Neutrophil (primary cell): ENCODE measurements at regions not wholly inside any gene's neighbourhood (a gene's known extent, or its start where the extent isn't known, plus 50 kb on each side); places are given as distances from the start of the nearest gene placed in this dataset.

Source experiments
- H3K27ac ChIP-seq: fragments of 200-600 bp; sonication (generic); 2 replicates; pipeline ENCODE4 v1.5.1; 2016; ENCODE audit warnings: mild to moderate bottlenecking, moderate library complexity
- H3K27me3 ChIP-seq: fragments of 200-600 bp; sonication (generic); 2 replicates; pipeline ENCODE4 v1.6.0; 2016; ENCODE audit warnings: mild to moderate bottlenecking
- H3K36me3 ChIP-seq: fragments of 200-600 bp; sonication (generic); 2 replicates; pipeline ENCODE4 v1.5.1; 2017
- H3K4me1 ChIP-seq, 2 experiments: fragments of 200-600 bp in 1 of 2; sonication (generic) in 1 of 2; 1 replicate in 1 of 2; 2 replicates in 1 of 2; pipeline versions ENCODE4 v1.5.1 to v1.6.1; 2013 to 2016; ENCODE audit warnings: low read depth in 1 of 2, low read length in 1 of 2, mild to moderate bottlenecking in 1 of 2, moderate library complexity in 1 of 2; ENCODE audit not compliant: control insufficient read depth in 1 of 2, insufficient read depth in 1 of 2
- H3K4me3 ChIP-seq, 2 experiments: fragments of 200-600 bp in 1 of 2; sonication (generic) in 1 of 2; 1 replicate in 1 of 2; 2 replicates in 1 of 2; pipeline ENCODE4 v1.5.1; 2013 to 2016; ENCODE audit warnings: low read depth in 1 of 2, low read length in 1 of 2, mild to moderate bottlenecking in 1 of 2, moderate library complexity in 1 of 2
- H3K9me3 ChIP-seq: fragments of 200-600 bp; sonication (generic); 2 replicates; pipeline ENCODE4 v1.5.1; 2016
- TF ChIP-seq, protein P1 (sequence below): fragments of 200-600 bp; sonication (generic); IDR thresholded peaks from 2 replicates; pipeline ENCODE4 v1.5.1; 2016; ENCODE audit warnings: antibody characterized with exemption

DNA sequence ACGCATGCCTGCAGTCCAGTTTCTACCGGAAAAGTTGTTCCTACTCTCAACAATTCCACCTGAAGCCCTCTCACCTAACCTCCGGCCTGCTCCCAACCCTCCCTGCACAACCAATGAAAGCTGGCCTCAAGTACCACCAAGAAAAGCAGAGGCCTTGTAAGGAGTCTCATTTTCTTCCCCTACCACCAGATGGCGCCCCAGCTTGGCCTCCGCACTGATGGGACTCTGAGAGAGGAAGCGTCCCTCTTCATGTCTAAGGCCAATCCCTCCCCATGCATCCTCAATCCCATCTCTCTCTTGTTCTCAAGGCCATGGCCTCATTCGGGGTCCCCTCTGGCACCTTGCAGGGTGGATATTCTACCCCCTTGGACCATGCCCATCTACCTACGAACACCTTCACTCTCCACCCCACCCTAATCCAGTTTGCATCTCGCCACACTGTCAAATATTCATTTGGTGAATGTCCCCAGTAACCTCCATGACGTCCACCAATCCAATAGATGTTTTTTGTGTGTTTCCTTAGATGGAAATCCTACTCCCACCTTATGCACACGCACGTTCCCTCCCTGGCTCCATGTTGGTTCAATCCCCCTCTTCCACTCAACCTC, 412.8 kb downstream of the ZNF536 start:
- Histone ChIP-seq H3K4me3 (no peak overlapping the region), H3K4me1 (peaks cover 17 to 36% of the 10 kb centered on the region in 2 experiments), H3K27me3 (peaks cover 28% of the 10 kb centered on the region), H3K36me3 (no peaks in the 10 kb centered on the region), H3K27ac (no peak overlapping the region), H3K9me3 (no peaks in the 10 kb centered on the region)
- TF ChIP-seq, protein P1, sequence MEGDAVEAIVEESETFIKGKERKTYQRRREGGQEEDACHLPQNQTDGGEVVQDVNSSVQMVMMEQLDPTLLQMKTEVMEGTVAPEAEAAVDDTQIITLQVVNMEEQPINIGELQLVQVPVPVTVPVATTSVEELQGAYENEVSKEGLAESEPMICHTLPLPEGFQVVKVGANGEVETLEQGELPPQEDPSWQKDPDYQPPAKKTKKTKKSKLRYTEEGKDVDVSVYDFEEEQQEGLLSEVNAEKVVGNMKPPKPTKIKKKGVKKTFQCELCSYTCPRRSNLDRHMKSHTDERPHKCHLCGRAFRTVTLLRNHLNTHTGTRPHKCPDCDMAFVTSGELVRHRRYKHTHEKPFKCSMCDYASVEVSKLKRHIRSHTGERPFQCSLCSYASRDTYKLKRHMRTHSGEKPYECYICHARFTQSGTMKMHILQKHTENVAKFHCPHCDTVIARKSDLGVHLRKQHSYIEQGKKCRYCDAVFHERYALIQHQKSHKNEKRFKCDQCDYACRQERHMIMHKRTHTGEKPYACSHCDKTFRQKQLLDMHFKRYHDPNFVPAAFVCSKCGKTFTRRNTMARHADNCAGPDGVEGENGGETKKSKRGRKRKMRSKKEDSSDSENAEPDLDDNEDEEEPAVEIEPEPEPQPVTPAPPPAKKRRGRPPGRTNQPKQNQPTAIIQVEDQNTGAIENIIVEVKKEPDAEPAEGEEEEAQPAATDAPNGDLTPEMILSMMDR: peak; percentile 77

DNA sequence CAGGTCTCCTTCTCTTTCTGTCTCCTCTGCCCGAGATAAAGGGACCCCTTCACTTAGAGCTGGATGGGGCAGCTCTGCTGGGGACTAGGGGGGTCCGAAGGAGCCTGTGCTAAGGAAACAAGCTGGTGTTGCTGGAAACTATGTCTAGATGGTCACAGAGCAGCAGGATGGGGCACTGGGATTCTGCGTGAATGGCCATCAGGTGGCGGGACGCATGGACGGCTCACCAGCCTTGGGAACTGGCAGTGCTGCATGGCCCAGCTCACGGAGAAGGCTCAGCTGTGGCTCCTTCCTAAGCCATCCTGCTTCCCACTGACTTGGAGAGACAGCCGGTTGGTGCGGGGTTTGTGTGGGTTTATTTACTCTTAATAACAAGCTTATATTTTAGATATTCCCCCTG, 411.8 kb downstream of the ZNF536 start:
- H3K27ac ChIP-seq: no peak overlapping the region
- no peaks in the 10 kb centered on the region for H3K36me3 ChIP-seq
- H3K9me3 ChIP-seq: no peaks in the 10 kb centered on the region
- H3K27me3 ChIP-seq: peaks cover 28% of the 10 kb centered on the region
- H3K4me3 ChIP-seq: no peak overlapping the region
- TF ChIP-seq, protein P1: no peak
- H3K4me1 ChIP-seq: peaks cover 7 to 26% of the 10 kb centered on the region in 2 experiments

DNA sequence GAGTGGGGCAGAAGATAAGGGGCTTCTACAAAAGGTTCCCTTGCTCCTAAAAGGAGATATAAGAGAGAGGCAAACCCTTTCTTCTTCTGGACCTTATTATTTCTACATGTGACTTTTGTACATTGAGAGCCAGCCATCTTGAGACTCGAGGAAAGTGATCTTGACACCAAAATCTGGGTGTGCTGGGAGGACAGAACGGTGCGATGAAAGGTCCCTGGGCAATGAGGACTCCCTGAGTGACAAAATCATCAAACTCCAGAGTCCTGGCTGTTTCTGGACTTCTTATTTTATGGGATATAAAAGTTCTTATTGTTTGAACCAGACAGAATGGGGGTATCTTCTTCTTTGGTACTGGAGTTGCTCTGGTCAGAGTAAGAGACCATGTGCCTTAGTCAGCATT, 411.0 kb downstream of the ZNF536 start:
- Histone ChIP-seq H3K27ac (no peak overlapping the region), H3K9me3 (no peaks in the 10 kb centered on the region), H3K27me3 (peaks cover 32% of the 10 kb centered on the region), H3K4me3 (no peak overlapping the region), H3K36me3 (no peaks in the 10 kb centered on the region), H3K4me1 (peaks cover 0 to 19% of the 10 kb centered on the region in 2 experiments)
- TF ChIP-seq, protein P1: no peak

DNA sequence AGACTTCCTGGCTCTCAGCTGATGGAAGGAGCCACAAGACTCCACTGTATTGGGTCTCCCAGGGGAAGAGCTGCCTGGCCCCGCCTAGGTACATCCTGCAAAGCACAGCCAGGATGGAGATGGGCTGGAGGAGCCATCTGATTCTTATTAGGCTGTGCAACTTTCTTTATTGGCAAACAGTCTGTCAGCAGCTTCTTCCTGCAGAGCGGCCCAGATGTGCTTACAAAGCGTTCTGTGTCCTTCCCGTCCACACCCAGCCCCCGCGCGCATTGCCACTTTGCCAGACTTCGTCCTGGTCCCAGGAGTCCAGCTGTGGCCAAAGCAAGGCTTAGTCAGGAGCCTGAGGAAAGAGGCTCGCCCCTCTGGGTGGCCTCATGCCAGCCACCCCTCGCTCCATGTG, 409.3 kb downstream of the ZNF536 start:
- H3K27ac ChIP-seq: no peak overlapping the region
- TF ChIP-seq, protein P1: no peak
- no peak overlapping the region for H3K4me3 ChIP-seq
- no peaks in the 10 kb centered on the region for H3K36me3 ChIP-seq
- no peaks in the 10 kb centered on the region for H3K9me3 ChIP-seq
- peaks cover 0 to 11% of the 10 kb centered on the region in 2 experiments for H3K4me1 ChIP-seq
- peaks cover 32% of the 10 kb centered on the region for H3K27me3 ChIP-seq

DNA sequence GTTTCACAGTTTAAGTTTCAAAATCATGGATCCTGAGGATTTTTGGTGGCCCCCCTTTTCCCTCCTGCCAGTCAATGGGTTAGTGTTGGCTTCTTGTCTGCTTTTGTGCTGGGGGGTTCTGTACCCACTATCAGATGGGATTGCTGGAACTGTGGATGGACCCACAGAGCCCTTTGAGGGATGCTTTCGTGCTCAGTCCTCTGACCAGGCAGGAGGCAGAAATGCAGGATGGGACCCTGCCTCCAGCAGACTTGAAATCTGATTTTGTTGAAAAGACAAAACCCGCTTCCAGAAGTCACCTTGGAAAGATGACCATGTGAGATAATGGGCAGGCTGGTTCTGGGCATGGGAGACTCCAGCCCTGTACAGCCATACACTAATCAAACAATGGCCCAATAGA, 408.9 kb downstream of the ZNF536 start:
- no peaks in the 10 kb centered on the region for H3K36me3 ChIP-seq
- peaks cover 36% of the 10 kb centered on the region for H3K27me3 ChIP-seq
- TF ChIP-seq, protein P1: no peak
- H3K9me3 ChIP-seq: no peaks in the 10 kb centered on the region
- H3K4me3 ChIP-seq: no peak overlapping the region
- H3K4me1 ChIP-seq: peaks cover 0 to 11% of the 10 kb centered on the region in 2 experiments
- no peak overlapping the region for H3K27ac ChIP-seq
